ENCODE measurements at regions not wholly inside any gene's neighbourhood (a gene's known extent, or its start where the extent isn't known, plus 50 kb on each side); places are given as distances from the start of the nearest gene placed in this dataset.
"Not testable (repeated sequence)": the region's sequence is repeated elsewhere in the genome, so short reads cannot be mapped to it uniquely, and the experiment has no call there.

GRCh38 chr1:239204401-239204800 lies 182.0 kb upstream of the CHRM3 start:
- no peak for DNase-seq

GRCh38 chr1:239197871-239198270 lies 188.5 kb upstream of the CHRM3 start:
- DNase-seq = no peak

GRCh38 chr1:239189998-239190512 lies 196.3 kb upstream of the CHRM3 start:
- no peak for DNase-seq

GRCh38 chr1:239186487-239186886 lies 199.9 kb upstream of the CHRM3 start:
- no peak for DNase-seq

GRCh38 chr1:239185245-239185619 lies 201.1 kb upstream of the CHRM3 start:
- no peak for DNase-seq

GRCh38 chr1:239184561-239185244 lies 201.7 kb upstream of the CHRM3 start:
- DNase-seq = no peak

- DNase-seq = no peak
Measured at GRCh38 chr1:239178961-239179360, 207.4 kb upstream of the CHRM3 start.

GRCh38 chr1:239174880-239175279 lies 211.5 kb upstream of the CHRM3 start:
- no peak for DNase-seq

GRCh38 chr1:239170828-239171227 lies 215.5 kb upstream of the CHRM3 start:
- DNase-seq = no peak

- DNase-seq = no peak
Measured at GRCh38 chr1:239169276-239169675, 217.1 kb upstream of the CHRM3 start.

- DNase-seq = no peak
Measured at GRCh38 chr1:239164451-239165180, 221.8 kb upstream of the CHRM3 start.

GRCh38 chr1:239155466-239156091 lies 230.8 kb upstream of the CHRM3 start:
- DNase-seq = peak; percentile 50

- no peak for DNase-seq
Measured at GRCh38 chr1:239151937-239152336, 234.4 kb upstream of the CHRM3 start.

- no peak for DNase-seq
Measured at GRCh38 chr1:239140968-239141367, 245.4 kb upstream of the CHRM3 start.

- DNase-seq = no peak
Measured at GRCh38 chr1:239139801-239140200, 246.6 kb upstream of the CHRM3 start.

GRCh38 chr1:239128541-239128940 lies 257.8 kb upstream of the CHRM3 start:
- DNase-seq = no peak

GRCh38 chr1:239126884-239127283 lies 259.5 kb upstream of the CHRM3 start:
- DNase-seq = no peak

GRCh38 chr1:239125893-239126292 lies 260.5 kb upstream of the CHRM3 start:
- DNase-seq = no peak

GRCh38 chr1:239125027-239125426 lies 261.3 kb upstream of the CHRM3 start:
- no peak for DNase-seq

- no peak for DNase-seq
Measured at GRCh38 chr1:239123260-239123659, 263.1 kb upstream of the CHRM3 start.

- DNase-seq = no peak
Measured at GRCh38 chr1:239112101-239112935, 274.1 kb upstream of the CHRM3 start.

- DNase-seq = no peak
Measured at GRCh38 chr1:239107676-239108075, 278.7 kb upstream of the CHRM3 start.

GRCh38 chr1:239106689-239107088 lies 279.7 kb upstream of the CHRM3 start:
- not testable (repeated sequence) for DNase-seq
